GM21717 (cell line): ENCODE measurements at regions not wholly inside any gene's neighbourhood (a gene's known extent, or its start where the extent isn't known, plus 50 kb on each side); places are given as distances from the start of the nearest gene placed in this dataset.

Experiments used
- ATAC-seq: cut with Tn5 transposase; IDR thresholded peaks from one replicate; pipeline ENCODE4 v1.9.1; 2021; ENCODE audit warnings: mild to moderate bottlenecking, moderate library complexity; ENCODE audit not compliant: unreplicated experiment

- ATAC-seq = no peak
Measured at GRCh38 chr14:26021759-26022158, 576.1 kb downstream of the NOVA1 start.

GRCh38 chr14:26017270-26017669, 580.6 kb downstream of the NOVA1 start:
- no peak for ATAC-seq

- no peak for ATAC-seq
Measured at GRCh38 chr14:26008290-26008689, 589.5 kb downstream of the NOVA1 start.

- no peak for ATAC-seq
Measured at GRCh38 chr14:26004342-26004741, 593.5 kb downstream of the NOVA1 start.

GRCh38 chr14:25993830-25994229, 604.0 kb downstream of the NOVA1 start:
- ATAC-seq = no peak

- ATAC-seq = no peak
Measured at GRCh38 chr14:25988536-25988935, 609.3 kb downstream of the NOVA1 start.

- ATAC-seq = no peak
Measured at GRCh38 chr14:25955772-25956171, 642.1 kb downstream of the NOVA1 start.

GRCh38 chr14:25953532-25954139, 644.2 kb downstream of the NOVA1 start:
- no peak for ATAC-seq

GRCh38 chr14:25945746-25946145, 652.1 kb downstream of the NOVA1 start:
- no peak for ATAC-seq

GRCh38 chr14:25944020-25944419, 653.8 kb downstream of the NOVA1 start:
- no peak for ATAC-seq

GRCh38 chr14:25943329-25943728, 654.5 kb downstream of the NOVA1 start:
- no peak for ATAC-seq

GRCh38 chr14:25942090-25942489, 655.7 kb downstream of the NOVA1 start:
- ATAC-seq = no peak

- no peak for ATAC-seq
Measured at GRCh38 chr14:25933731-25934130, 664.1 kb downstream of the NOVA1 start.

GRCh38 chr14:25929881-25930615, 667.8 kb downstream of the NOVA1 start:
- no peak for ATAC-seq

GRCh38 chr14:25911831-25912230, 686.0 kb downstream of the NOVA1 start:
- no peak for ATAC-seq

GRCh38 chr14:25909045-25909747, 688.6 kb downstream of the NOVA1 start:
- no peak for ATAC-seq

- ATAC-seq = no peak
Measured at GRCh38 chr14:25908277-25909044, 689.4 kb downstream of the NOVA1 start.

- ATAC-seq = no peak
Measured at GRCh38 chr14:25904446-25904845, 693.4 kb downstream of the NOVA1 start.

- no peak for ATAC-seq
Measured at GRCh38 chr14:25899197-25899596, 698.6 kb downstream of the NOVA1 start.

- no peak for ATAC-seq
Measured at GRCh38 chr14:25896777-25897176, 701.1 kb downstream of the NOVA1 start.

- ATAC-seq = no peak
Measured at GRCh38 chr14:25895740-25896139, 702.1 kb downstream of the NOVA1 start.
